ENCODE measurements at regions not wholly inside any gene's neighbourhood (a gene's known extent, or its start where the extent isn't known, plus 50 kb on each side); places are given as distances from the start of the nearest gene placed in this dataset.

DNA sequence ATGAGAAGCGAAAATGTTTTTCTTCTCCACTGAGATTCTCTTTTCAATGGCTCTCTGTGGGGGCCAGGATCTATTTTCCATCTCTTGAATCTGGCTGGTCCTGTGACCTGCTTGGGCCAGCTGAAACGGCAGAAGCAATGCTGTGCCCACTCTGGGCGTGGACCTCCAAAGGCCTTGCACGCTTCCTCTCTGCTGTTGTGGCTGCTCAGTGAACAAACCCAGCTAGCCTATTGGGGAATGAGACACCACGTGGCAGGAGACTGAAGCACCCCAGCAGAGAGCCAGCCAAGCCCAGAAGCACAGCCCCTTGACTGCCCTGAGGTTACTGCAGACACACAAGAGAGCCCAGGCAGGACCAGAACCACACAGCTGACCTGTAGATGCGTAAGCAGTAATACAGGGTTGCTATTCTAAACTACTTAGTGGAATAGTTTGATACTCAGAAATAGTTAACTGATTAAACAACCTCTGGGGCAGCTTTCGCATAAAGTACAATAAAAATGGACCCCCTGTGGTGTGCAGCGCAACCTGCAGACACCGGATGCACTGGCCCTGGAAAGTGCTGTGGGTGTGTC lies 221.7 kb upstream of the SH3BP4 start:
- ChIA-PET POLR2A (no interaction called here), CTCF (no interaction called here)
- TF ChIP-seq, protein P1, sequence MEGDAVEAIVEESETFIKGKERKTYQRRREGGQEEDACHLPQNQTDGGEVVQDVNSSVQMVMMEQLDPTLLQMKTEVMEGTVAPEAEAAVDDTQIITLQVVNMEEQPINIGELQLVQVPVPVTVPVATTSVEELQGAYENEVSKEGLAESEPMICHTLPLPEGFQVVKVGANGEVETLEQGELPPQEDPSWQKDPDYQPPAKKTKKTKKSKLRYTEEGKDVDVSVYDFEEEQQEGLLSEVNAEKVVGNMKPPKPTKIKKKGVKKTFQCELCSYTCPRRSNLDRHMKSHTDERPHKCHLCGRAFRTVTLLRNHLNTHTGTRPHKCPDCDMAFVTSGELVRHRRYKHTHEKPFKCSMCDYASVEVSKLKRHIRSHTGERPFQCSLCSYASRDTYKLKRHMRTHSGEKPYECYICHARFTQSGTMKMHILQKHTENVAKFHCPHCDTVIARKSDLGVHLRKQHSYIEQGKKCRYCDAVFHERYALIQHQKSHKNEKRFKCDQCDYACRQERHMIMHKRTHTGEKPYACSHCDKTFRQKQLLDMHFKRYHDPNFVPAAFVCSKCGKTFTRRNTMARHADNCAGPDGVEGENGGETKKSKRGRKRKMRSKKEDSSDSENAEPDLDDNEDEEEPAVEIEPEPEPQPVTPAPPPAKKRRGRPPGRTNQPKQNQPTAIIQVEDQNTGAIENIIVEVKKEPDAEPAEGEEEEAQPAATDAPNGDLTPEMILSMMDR (IDR thresholded peaks at IDR 0.05; ENCODE audit: insufficient read depth, low read length, missing control alignments): no peak
- no peak for DNase-seq (ENCODE audit: low read depth, low spot score)
- H3K4me3 ChIP-seq (ENCODE audit: low read depth, low read length): no peak overlapping the region

DNA sequence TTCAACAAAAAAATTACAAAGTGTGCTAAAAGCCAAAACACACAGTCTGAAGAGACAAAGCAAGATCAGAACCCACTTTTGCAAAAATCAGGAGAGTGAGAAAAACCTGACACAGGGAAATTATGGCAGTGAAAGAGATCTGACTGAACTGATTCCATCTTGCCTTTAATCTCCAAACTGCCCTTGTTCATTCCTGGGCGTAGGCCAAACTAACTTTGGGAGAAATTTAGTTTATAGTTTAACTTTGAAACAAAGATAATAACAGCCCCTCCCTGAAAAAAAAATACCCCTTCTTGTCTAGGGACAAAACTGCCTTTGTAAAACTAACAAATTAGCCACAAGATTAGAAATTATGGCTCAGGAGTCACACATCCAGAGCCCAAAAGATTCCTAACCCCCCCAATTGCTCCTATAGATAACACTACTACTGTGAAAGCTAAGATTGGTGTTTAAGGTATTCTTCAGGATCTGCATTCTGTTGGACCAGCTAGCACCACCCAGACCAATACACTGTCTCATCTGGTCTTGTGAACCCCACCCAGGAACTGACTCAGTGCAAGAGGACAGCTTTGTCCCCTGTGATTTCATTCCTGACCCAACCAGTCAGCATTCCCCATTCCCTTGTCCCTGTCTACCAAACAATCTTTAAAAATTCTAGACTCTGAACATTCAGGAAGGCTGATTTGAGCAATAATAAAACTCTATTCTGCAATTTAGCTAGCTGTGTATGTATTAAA lies 226.1 kb upstream of the SH3BP4 start:
- ChIA-PET CTCF (no interaction called here), POLR2A (no interaction called here)
- DNase-seq (ENCODE audit: low read depth, low spot score): no peak
- TF ChIP-seq, protein P1 (IDR thresholded peaks at IDR 0.05; ENCODE audit: insufficient read depth, low read length, missing control alignments): no peak
- H3K4me3 ChIP-seq (ENCODE audit: low read depth, low read length): no peak overlapping the region

DNA sequence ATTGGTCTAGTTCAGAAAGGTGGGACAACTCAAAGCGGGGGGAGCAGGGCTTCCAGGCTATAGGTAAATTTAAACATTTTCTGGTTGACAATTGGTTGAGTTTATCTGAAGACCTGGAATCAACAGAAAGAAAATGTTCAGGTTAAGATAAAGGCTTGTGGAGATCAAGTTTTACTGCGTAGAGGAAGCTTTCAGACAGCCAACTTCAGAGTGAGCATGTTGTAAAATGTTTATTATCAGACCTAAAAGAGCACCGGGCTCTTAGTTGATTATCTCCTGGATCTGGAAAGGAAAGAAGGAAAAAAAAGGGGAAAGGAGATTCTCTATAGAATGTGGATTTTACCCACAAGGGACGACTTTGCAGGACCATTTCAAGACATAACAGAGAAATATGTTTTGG lies 227.0 kb upstream of the SH3BP4 start:
- TF ChIP-seq, protein P1 (IDR thresholded peaks at IDR 0.05; ENCODE audit: insufficient read depth, low read length, missing control alignments): no peak
- ChIA-PET POLR2A (no interaction called here), CTCF (no interaction called here)
- no peak overlapping the region for H3K4me3 ChIP-seq (ENCODE audit: low read depth, low read length)
- DNase-seq (ENCODE audit: low read depth, low spot score): no peak

DNA sequence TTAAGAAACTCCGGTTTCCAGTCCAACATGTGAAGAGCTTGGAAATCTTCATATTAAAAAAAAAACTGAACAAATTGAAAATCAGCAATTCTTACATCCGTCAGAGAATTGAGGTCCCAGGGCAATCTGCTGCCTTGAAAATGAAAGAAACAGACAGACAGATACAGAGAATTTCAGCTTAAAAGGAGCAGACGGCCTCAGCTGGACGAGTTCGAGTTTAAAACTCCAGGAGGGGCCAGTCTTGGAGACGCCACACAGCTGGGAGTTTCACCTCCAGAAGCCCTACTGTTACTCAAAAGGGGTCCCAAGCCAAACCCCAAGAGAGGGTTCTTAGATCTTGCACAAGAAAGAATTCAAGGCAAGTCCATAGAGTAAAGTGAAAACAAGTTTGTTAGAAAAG lies 226.5 kb upstream of the ARL4C start:
- ChIA-PET CTCF (no interaction called here), POLR2A (no interaction called here)
- TF ChIP-seq, protein P1 (IDR thresholded peaks at IDR 0.05; ENCODE audit: insufficient read depth, low read length, missing control alignments): no peak
- no peak for DNase-seq (ENCODE audit: low read depth, low spot score)
- H3K4me3 ChIP-seq (ENCODE audit: low read depth, low read length): no peak overlapping the region

DNA sequence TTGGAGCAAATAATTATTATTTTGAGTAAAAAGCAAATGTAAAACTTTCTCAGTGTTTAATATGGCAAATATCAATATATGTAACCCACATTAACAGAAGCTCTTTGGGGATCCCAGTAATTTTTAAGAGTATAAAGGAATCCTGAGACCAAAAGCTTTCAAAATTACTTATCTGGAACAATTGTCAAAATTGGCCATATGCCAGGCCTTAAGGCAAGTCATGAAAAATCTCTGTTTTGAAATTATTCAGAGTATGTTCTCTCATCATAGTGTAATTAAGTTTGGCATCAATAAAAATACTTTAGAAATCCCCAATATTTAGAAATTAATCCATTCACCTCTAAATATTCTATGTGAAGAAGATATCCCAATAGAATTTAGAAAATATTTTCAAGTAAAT lies 225.3 kb upstream of the ARL4C start:
- POLR2A ChIA-PET: no interaction called here
- CTCF ChIA-PET: no interaction called here
- DNase-seq (ENCODE audit: low read depth, low spot score): no peak
- TF ChIP-seq, protein P1 (IDR thresholded peaks at IDR 0.05; ENCODE audit: insufficient read depth, low read length, missing control alignments): no peak
- H3K4me3 ChIP-seq (ENCODE audit: low read depth, low read length): no peak overlapping the region

DNA sequence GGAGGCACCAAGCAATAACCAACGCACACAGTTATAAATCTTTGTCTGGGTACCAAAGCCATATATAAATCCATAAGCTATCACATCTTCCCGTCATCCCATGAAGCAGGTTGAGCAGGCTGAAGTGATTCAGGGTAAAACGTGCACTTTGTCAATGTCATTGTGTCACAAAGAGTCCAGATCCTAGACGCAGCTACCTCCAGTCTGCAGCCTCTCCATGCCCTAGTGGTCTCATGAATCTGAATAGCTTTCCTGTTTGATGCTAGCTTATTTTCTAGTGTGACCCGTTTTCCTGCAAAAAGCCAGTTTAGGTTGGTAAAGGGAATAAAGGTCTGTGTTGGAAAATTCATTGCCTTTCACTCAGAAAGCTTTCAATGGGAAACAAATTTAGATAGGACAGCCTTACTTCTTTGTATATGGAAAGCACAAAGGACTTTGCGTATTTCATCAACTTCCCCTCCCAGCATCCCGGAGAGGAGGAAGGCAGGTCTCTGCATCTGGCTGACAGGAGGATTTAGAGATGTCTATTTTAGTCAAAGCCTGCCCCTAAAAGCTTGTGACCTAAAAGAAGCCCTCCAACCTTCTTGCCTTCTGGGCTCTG lies 222.3 kb upstream of the ARL4C start:
- POLR2A ChIA-PET: no interaction called here

More for the DNA sequence above, 222.3 kb upstream of the ARL4C start:
- CTCF ChIA-PET: interaction anchor here (2.4 kb wide), 1 partner anchor 11 kb away, joined by 7 read pairs; no protein-coding TSS in a partner anchor
- no peak overlapping the region for H3K4me3 ChIP-seq (ENCODE audit: low read depth, low read length)
- DNase-seq (ENCODE audit: low read depth, low spot score): no peak
- TF ChIP-seq, protein P1 (IDR thresholded peaks at IDR 0.05; ENCODE audit: insufficient read depth, low read length, missing control alignments): no peak
